LNCAP (cell line): ENCODE measurements at regions not wholly inside any gene's neighbourhood (a gene's known extent, or its start where the extent isn't known, plus 50 kb on each side); places are given as distances from the start of the nearest gene placed in this dataset.

ENCODE experiments used
- CTCF ChIP-seq: fragments of 450-650 bp; IDR thresholded peaks from 2 replicates; pipeline ENCODE4 v1.5.1; 2017; ENCODE audit warnings: mild to moderate bottlenecking

- TF ChIP-seq CTCF = no peak
Observed at GRCh38 chr17:69650881-69651280, 236.4 kb downstream of the MAP2K6 start.

GRCh38 chr17:69651921-69652320, 237.4 kb downstream of the MAP2K6 start:
- TF ChIP-seq CTCF = no peak

GRCh38 chr17:69654981-69655855, 240.7 kb downstream of the MAP2K6 start:
- TF ChIP-seq CTCF = no peak

GRCh38 chr17:69655902-69656301, 241.4 kb downstream of the MAP2K6 start:
- TF ChIP-seq CTCF = no peak

GRCh38 chr17:69669441-69670178, 255.1 kb downstream of the MAP2K6 start:
- no peak for TF ChIP-seq CTCF

- TF ChIP-seq CTCF = no peak
Observed at GRCh38 chr17:69672924-69673323, 258.4 kb downstream of the MAP2K6 start.

GRCh38 chr17:69677130-69677529, 262.6 kb downstream of the MAP2K6 start:
- no peak for TF ChIP-seq CTCF
